ENCODE measurements at regions not wholly inside any gene's neighbourhood (a gene's known extent, or its start where the extent isn't known, plus 50 kb on each side); places are given as distances from the start of the nearest gene placed in this dataset.

- DNase-seq (ENCODE audit: low read depth in 2 of 2): no peak
- TF ChIP-seq CTCF (IDR thresholded peaks at IDR 0.05; ENCODE audit: low read depth, low read length): no peak
- H3K4me3 ChIP-seq (replicated peaks in 1 of 2; ENCODE audit: low read depth in 2 of 2, low read length in 2 of 2): no peak overlapping the region
Observed at GRCh38 chr3:84439476-84439875, 519.3 kb upstream of the CADM2 start.

DNA sequence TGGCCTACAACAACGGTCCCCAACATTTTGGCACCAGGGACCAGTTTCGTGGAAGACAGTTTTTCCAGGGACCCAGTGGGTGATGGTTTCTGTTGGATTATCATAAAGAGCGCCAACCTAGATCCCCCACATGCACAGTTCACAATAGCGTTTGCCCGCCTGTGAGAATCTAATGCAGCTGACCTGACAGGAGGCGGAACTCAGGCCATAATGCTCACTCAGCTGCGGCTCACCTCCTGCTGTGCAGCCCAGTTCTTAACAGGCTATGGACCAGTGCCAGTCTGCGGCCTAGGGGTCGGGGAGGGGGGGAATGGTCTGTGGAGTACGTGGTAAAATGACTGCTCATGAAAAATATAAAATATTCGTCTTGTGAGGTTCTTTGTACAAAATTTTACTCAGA is 518.5 kb upstream of the CADM2 start:
- TF ChIP-seq CTCF (IDR thresholded peaks at IDR 0.05; ENCODE audit: low read depth, low read length): no peak
- DNase-seq (ENCODE audit: low read depth in 2 of 2): no peak
- no peak overlapping the region for H3K4me3 ChIP-seq (replicated peaks in 1 of 2; ENCODE audit: low read depth in 2 of 2, low read length in 2 of 2)

GRCh38 chr3:84442533-84442932 is 516.3 kb upstream of the CADM2 start:
- TF ChIP-seq CTCF (IDR thresholded peaks at IDR 0.05; ENCODE audit: low read depth, low read length): no peak
- no peak for DNase-seq (ENCODE audit: low read depth in 2 of 2)
- no peak overlapping the region for H3K4me3 ChIP-seq (replicated peaks in 1 of 2; ENCODE audit: low read depth in 2 of 2, low read length in 2 of 2)

GRCh38 chr3:84444726-84445521 is 513.9 kb upstream of the CADM2 start:
- no peak overlapping the region for H3K4me3 ChIP-seq (replicated peaks in 1 of 2; ENCODE audit: low read depth in 2 of 2, low read length in 2 of 2)
- no peak for TF ChIP-seq CTCF (IDR thresholded peaks at IDR 0.05; ENCODE audit: low read depth, low read length)
- no peak for DNase-seq (ENCODE audit: low read depth in 2 of 2)

DNA sequence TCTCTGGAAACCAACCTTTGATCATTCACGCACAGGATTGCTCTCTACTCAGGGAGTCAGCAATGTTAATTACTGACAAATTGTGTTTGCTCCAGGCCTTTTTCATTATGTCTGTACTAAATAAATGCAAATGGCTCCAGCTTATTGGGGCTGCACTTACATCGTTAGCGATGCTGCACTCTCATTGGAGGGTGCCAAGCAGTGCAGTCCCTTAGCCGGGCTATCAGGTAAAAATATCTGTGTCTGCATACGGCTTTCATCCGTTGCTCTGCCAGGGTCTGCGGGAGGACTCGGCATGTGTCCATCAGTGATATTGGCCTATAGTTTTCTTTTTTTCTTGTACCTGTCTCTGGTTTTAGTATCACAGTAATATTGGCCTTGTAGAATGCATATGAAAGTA is 471.5 kb upstream of the CADM2 start:
- DNase-seq (ENCODE audit: low read depth in 2 of 2): no peak
- no peak for TF ChIP-seq CTCF (IDR thresholded peaks at IDR 0.05; ENCODE audit: low read depth, low read length)

GRCh38 chr3:84504761-84505160 is 454.0 kb upstream of the CADM2 start:
- no peak for DNase-seq (ENCODE audit: low read depth in 2 of 2)
- no peak for TF ChIP-seq CTCF (IDR thresholded peaks at IDR 0.05; ENCODE audit: low read depth, low read length)
- H3K4me3 ChIP-seq (replicated peaks in 1 of 2; ENCODE audit: low read depth in 2 of 2, low read length in 2 of 2): no peak overlapping the region

More for the DNA sequence above, 471.5 kb upstream of the CADM2 start:
- no peak overlapping the region for H3K4me3 ChIP-seq (replicated peaks in 1 of 2; ENCODE audit: low read depth in 2 of 2, low read length in 2 of 2)

DNA sequence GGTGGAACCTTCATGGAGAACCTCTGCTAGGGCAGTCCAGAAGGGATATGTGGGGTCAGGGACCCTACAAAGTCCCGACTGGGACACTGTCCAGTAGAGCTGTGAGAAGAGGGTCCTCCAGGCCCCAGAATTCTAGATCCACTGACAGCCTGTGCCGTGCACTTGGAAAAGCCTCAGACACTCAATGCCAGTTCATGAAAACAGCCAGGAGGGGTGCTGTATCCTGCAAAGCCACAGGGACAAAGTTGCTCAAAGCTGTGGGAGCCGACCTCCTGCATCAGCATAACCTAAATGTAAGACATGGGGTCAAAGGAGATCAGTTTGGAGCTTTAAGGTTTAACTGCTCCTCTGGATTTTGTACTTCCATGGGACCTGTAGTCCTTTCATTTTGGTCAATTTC is 448.8 kb upstream of the CADM2 start:
- no peak for DNase-seq (ENCODE audit: low read depth in 2 of 2)
- no peak for TF ChIP-seq CTCF (IDR thresholded peaks at IDR 0.05; ENCODE audit: low read depth, low read length)
- no peak overlapping the region for H3K4me3 ChIP-seq (replicated peaks in 1 of 2; ENCODE audit: low read depth in 2 of 2, low read length in 2 of 2)

All from cardiac fibroblast (primary cell).